ENCODE measurements at regions not wholly inside any gene's neighbourhood (a gene's known extent, or its start where the extent isn't known, plus 50 kb on each side); places are given as distances from the start of the nearest gene placed in this dataset.

- TF ChIP-seq, protein P1, sequence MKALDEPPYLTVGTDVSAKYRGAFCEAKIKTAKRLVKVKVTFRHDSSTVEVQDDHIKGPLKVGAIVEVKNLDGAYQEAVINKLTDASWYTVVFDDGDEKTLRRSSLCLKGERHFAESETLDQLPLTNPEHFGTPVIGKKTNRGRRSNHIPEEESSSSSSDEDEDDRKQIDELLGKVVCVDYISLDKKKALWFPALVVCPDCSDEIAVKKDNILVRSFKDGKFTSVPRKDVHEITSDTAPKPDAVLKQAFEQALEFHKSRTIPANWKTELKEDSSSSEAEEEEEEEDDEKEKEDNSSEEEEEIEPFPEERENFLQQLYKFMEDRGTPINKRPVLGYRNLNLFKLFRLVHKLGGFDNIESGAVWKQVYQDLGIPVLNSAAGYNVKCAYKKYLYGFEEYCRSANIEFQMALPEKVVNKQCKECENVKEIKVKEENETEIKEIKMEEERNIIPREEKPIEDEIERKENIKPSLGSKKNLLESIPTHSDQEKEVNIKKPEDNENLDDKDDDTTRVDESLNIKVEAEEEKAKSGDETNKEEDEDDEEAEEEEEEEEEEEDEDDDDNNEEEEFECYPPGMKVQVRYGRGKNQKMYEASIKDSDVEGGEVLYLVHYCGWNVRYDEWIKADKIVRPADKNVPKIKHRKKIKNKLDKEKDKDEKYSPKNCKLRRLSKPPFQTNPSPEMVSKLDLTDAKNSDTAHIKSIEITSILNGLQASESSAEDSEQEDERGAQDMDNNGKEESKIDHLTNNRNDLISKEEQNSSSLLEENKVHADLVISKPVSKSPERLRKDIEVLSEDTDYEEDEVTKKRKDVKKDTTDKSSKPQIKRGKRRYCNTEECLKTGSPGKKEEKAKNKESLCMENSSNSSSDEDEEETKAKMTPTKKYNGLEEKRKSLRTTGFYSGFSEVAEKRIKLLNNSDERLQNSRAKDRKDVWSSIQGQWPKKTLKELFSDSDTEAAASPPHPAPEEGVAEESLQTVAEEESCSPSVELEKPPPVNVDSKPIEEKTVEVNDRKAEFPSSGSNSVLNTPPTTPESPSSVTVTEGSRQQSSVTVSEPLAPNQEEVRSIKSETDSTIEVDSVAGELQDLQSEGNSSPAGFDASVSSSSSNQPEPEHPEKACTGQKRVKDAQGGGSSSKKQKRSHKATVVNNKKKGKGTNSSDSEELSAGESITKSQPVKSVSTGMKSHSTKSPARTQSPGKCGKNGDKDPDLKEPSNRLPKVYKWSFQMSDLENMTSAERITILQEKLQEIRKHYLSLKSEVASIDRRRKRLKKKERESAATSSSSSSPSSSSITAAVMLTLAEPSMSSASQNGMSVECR (CRISPR knock-in tag; IDR thresholded peaks at IDR 0.05; ENCODE audit: borderline replicate concordance): no peak
- no peak for TF ChIP-seq KAT7 (CRISPR knock-in tag; IDR thresholded peaks at IDR 0.05; ENCODE audit: borderline replicate concordance)
- TF ChIP-seq ZBTB21 (CRISPR knock-in tag; IDR thresholded peaks at IDR 0.05; ENCODE audit: borderline replicate concordance): no peak
- TF ChIP-seq EMX1 (CRISPR knock-in tag; IDR thresholded peaks at IDR 0.05): no peak
- TF ChIP-seq, protein P2, sequence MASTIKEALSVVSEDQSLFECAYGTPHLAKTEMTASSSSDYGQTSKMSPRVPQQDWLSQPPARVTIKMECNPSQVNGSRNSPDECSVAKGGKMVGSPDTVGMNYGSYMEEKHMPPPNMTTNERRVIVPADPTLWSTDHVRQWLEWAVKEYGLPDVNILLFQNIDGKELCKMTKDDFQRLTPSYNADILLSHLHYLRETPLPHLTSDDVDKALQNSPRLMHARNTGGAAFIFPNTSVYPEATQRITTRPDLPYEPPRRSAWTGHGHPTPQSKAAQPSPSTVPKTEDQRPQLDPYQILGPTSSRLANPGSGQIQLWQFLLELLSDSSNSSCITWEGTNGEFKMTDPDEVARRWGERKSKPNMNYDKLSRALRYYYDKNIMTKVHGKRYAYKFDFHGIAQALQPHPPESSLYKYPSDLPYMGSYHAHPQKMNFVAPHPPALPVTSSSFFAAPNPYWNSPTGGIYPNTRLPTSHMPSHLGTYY (CRISPR knock-in tag; IDR thresholded peaks at IDR 0.05): no peak
- TF ChIP-seq SMAD3 (CRISPR knock-in tag; IDR thresholded peaks at IDR 0.05; ENCODE audit: borderline replicate concordance): no peak
- TF ChIP-seq NR1H2 (CRISPR knock-in tag; IDR thresholded peaks at IDR 0.05): no peak
- no peak for TF ChIP-seq PRDM15 (CRISPR knock-in tag; IDR thresholded peaks at IDR 0.05)
Observed at GRCh38 chr7:79553811-79554555, 100.5 kb upstream of the MAGI2 start (continued).

DNA sequence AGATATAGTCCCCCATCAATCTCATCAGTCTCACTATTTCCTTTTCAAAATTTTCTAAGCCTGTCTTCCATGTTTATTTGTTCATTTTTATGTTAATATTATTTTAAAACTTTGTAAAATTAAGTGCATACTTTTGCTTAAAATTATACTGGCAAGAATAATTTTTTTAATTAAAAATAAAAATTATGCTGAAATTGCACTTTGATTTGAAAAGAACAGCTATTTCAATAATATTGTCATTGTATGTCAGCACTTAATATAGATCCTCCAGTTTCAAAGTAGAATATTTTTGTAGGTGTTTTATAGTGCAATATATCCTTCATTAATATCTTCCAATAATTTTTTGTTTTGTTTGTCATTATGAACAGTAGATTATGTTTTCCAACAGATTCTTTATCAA, 99.0 kb upstream of the MAGI2 start:
- H3K4me1 Mint-ChIP-seq: no peaks in the 10 kb centered on the region
- CTCF ChIA-PET: no interaction called here
- peaks cover 4% of the 10 kb centered on the region; the same call in 1 of the 2 replicates for H3K9me3 Mint-ChIP-seq
- POLR2A ChIA-PET: no interaction called here
- no peaks in the 10 kb centered on the region for H3K36me3 Mint-ChIP-seq
- ATAC-seq (no peak), DNase-seq (ENCODE audit: low spot score) (no peak)
- no peak overlapping the region for H3K27ac Mint-ChIP-seq
- H3K27me3 Mint-ChIP-seq (ENCODE audit: low read depth): no peaks in the 10 kb centered on the region
- H3K4me3 Mint-ChIP-seq: no peak overlapping the region
- TF ChIP-seq TCF7 (CRISPR knock-in tag; IDR thresholded peaks at IDR 0.05; ENCODE audit: low read depth) (no peak), NR1H2 (CRISPR knock-in tag; IDR thresholded peaks at IDR 0.05) (no peak), RORB (CRISPR knock-in tag; IDR thresholded peaks at IDR 0.05) (no peak), NR2C2 (CRISPR knock-in tag; IDR thresholded peaks at IDR 0.05) (no peak), ESRRA (CRISPR knock-in tag; IDR thresholded peaks at IDR 0.05; ENCODE audit: borderline replicate concordance) (no peak), CREM (CRISPR knock-in tag; IDR thresholded peaks at IDR 0.05) (no peak), SMAD3 (CRISPR knock-in tag; IDR thresholded peaks at IDR 0.05; ENCODE audit: borderline replicate concordance) (no peak), ETV6 (CRISPR knock-in tag; IDR thresholded peaks at IDR 0.05) (no peak), ZMAT4 (CRISPR knock-in tag; IDR thresholded peaks at IDR 0.05) (no peak), MAX (CRISPR knock-in tag; IDR thresholded peaks at IDR 0.05) (no peak), ATF1 (CRISPR knock-in tag; IDR thresholded peaks at IDR 0.05) (no peak), NR3C1 (CRISPR knock-in tag; conservative IDR thresholded peaks at IDR 0.05; ENCODE audit: low read depth) (no peak), NFE2L1 (CRISPR knock-in tag; IDR thresholded peaks at IDR 0.05) (no peak), ZNF138 (CRISPR knock-in tag; conservative IDR thresholded peaks at IDR 0.05) (no peak)
- TF ChIP-seq, protein P3, sequence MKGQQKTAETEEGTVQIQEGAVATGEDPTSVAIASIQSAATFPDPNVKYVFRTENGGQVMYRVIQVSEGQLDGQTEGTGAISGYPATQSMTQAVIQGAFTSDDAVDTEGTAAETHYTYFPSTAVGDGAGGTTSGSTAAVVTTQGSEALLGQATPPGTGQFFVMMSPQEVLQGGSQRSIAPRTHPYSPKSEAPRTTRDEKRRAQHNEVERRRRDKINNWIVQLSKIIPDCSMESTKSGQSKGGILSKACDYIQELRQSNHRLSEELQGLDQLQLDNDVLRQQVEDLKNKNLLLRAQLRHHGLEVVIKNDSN (CRISPR knock-in tag; IDR thresholded peaks at IDR 0.05): no peak
- TF ChIP-seq, protein P4, sequence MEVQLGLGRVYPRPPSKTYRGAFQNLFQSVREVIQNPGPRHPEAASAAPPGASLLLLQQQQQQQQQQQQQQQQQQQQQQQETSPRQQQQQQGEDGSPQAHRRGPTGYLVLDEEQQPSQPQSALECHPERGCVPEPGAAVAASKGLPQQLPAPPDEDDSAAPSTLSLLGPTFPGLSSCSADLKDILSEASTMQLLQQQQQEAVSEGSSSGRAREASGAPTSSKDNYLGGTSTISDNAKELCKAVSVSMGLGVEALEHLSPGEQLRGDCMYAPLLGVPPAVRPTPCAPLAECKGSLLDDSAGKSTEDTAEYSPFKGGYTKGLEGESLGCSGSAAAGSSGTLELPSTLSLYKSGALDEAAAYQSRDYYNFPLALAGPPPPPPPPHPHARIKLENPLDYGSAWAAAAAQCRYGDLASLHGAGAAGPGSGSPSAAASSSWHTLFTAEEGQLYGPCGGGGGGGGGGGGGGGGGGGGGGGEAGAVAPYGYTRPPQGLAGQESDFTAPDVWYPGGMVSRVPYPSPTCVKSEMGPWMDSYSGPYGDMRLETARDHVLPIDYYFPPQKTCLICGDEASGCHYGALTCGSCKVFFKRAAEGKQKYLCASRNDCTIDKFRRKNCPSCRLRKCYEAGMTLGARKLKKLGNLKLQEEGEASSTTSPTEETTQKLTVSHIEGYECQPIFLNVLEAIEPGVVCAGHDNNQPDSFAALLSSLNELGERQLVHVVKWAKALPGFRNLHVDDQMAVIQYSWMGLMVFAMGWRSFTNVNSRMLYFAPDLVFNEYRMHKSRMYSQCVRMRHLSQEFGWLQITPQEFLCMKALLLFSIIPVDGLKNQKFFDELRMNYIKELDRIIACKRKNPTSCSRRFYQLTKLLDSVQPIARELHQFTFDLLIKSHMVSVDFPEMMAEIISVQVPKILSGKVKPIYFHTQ (CRISPR knock-in tag; IDR thresholded peaks at IDR 0.05): no peak
